PC-9 (cell line): ENCODE measurements at regions not wholly inside any gene's neighbourhood (a gene's known extent, or its start where the extent isn't known, plus 50 kb on each side); places are given as distances from the start of the nearest gene placed in this dataset.

Experiments
- CTCF ChIP-seq: fragments of 200-600 bp; sonication (generic); conservative IDR thresholded peaks from 2 replicates; pipeline ENCODE4 v1.6.1; 2017; ENCODE audit warnings: mixed run types, antibody characterized with exemption, mild to moderate bottlenecking, moderate library complexity
- EZH2 ChIP-seq: fragments of 200-600 bp; sonication (generic); IDR thresholded peaks from 2 replicates; pipeline ENCODE4 v1.8.0; 2017; ENCODE audit warnings: antibody characterized with exemption, low read depth

GRCh38 chr11:79957702-79958101 is 516.9 kb upstream of the TENM4 start:
- TF ChIP-seq CTCF (no peak), EZH2 (no peak)
